GOT3 (cell line): ENCODE measurements at regions not wholly inside any gene's neighbourhood (a gene's known extent, or its start where the extent isn't known, plus 50 kb on each side); places are given as distances from the start of the nearest gene placed in this dataset.

Experiments used
- DNase-seq: peaks from one replicate; lab custom pipeline; 2025; ENCODE audit warnings: mixed read lengths; lab: John Stamatoyannopoulos, UW

GRCh38 chr13:40505196-40505595, 161.2 kb downstream of the FOXO1 start:
- no peak for DNase-seq
